ENCODE measurements at regions not wholly inside any gene's neighbourhood (a gene's known extent, or its start where the extent isn't known, plus 50 kb on each side); places are given as distances from the start of the nearest gene placed in this dataset.
"Not testable (repeated sequence)": the region's sequence is repeated elsewhere in the genome, so short reads cannot be mapped to it uniquely, and the experiment has no call there.

- TF ChIP-seq CTCF, POLR2A (IDR thresholded peaks at IDR 0.05): not testable (repeated sequence)
Measured at GRCh38 chr5:19288311-19288710, 699.7 kb downstream of the CDH18 start.

Data from breast epithelium (tissue), 3 donors.